IMR-90 (cell line): ENCODE measurements at regions not wholly inside any gene's neighbourhood (a gene's known extent, or its start where the extent isn't known, plus 50 kb on each side); places are given as distances from the start of the nearest gene placed in this dataset.

Source experiments
- ATAC-seq: fragments of 200-7000 bp; cut with Tn5 transposase; 2 replicates; pipeline ENCODE4 v1.9.1; 2020; ENCODE audit warnings: low read depth, mild to moderate bottlenecking, moderate library complexity
- BruUV-seq: library from RNA; stranded (reverse); fragments of 400-500 nt; replicated peaks from 2 replicates; lab custom pipeline; 2021; lab: Mats Ljungman, UMichigan
- CTCF ChIA-PET: fragments of 300-600 bp; formaldehyde crosslinking; extraction: SDS; loops from one replicate; lab custom pipeline; 2021; ENCODE audit warnings: antibody characterized with exemption; lab: Yijun Ruan, JAX
- POLR2A ChIA-PET: fragments of 300-600 bp; sonication (Branson Sonifier 250); formaldehyde crosslinking; loops from one replicate; lab custom pipeline; 2022; ENCODE audit warnings: antibody characterized with exemption; ENCODE audit not compliant: unreplicated experiment; lab: Charles Lee
- DNase-seq: peaks from one replicate; pipeline ENCODE4 v3.0.0; 2013
- H2AFZ ChIP-seq: replicated peaks from 2 replicates; pipeline ENCODE3; 2013; ENCODE audit warnings: low read length, mild to moderate bottlenecking; ENCODE audit not compliant: poor library complexity
- H2AK5ac ChIP-seq: 2 replicates; pipeline ENCODE4 v1.6.1; 2013; ENCODE audit warnings: low read depth, low read length, inconsistent platforms
- H2AK9ac ChIP-seq: replicated peaks from 2 replicates; pipeline ENCODE3; 2013; ENCODE audit warnings: mild to moderate bottlenecking, low read depth, low read length, moderate library complexity; ENCODE audit not compliant: poor library complexity
- H2BK120ac ChIP-seq: 2 replicates; pipeline ENCODE4 v1.6.1; 2013; ENCODE audit warnings: low read depth, low read length, inconsistent platforms
- H2BK15ac ChIP-seq: 3 replicates; pipeline ENCODE4 v1.6.1; 2013; ENCODE audit warnings: low read depth, low read length, inconsistent platforms
- H2BK20ac ChIP-seq: 2 replicates; pipeline ENCODE4 v1.6.1; 2013; ENCODE audit warnings: low read depth, mild to moderate bottlenecking, inconsistent platforms, low read length, moderate library complexity
- H2BK5ac ChIP-seq: 2 replicates; pipeline ENCODE4 v1.6.1; 2013; ENCODE audit warnings: mild to moderate bottlenecking, low read depth, low read length, inconsistent platforms; ENCODE audit not compliant: poor library complexity, severe bottlenecking
- H3K14ac ChIP-seq: replicated peaks from 2 replicates; pipeline ENCODE4 v1.6.1; 2013; ENCODE audit warnings: low read depth, low read length, inconsistent platforms
- H3K18ac ChIP-seq: 2 replicates; pipeline ENCODE4 v1.6.1; 2013; ENCODE audit warnings: low read depth, low read length, control low read depth
- H3K23ac ChIP-seq: 2 replicates; pipeline ENCODE4 v1.6.1; 2013; ENCODE audit warnings: low read depth, low read length, inconsistent platforms
- H3K27ac ChIP-seq: 2 replicates; pipeline ENCODE4 v1.5.1; 2013; ENCODE audit warnings: mild to moderate bottlenecking, control low read depth, low read length; ENCODE audit not compliant: insufficient read depth
- H3K27me3 ChIP-seq: 2 replicates; pipeline ENCODE4 v1.6.1; 2013; ENCODE audit warnings: low read length; ENCODE audit not compliant: control insufficient read depth, insufficient read depth
- H3K36me3 ChIP-seq: 2 replicates; pipeline ENCODE4 v1.6.1; 2013; ENCODE audit warnings: low read length, mixed read lengths; ENCODE audit not compliant: control insufficient read depth, insufficient read depth
- H3K4ac ChIP-seq: 2 replicates; pipeline ENCODE4 v1.6.1; 2013; ENCODE audit warnings: low read depth, low read length, inconsistent platforms
- H3K4me1 ChIP-seq: 2 replicates; pipeline ENCODE4 v1.6.1; 2013; ENCODE audit warnings: low read length, mixed read lengths; ENCODE audit not compliant: control insufficient read depth, insufficient read depth
- H3K4me2 ChIP-seq: 2 replicates; pipeline ENCODE4 v1.6.1; 2013; ENCODE audit warnings: low read depth, mild to moderate bottlenecking, control low read depth, low read length, moderate library complexity
- H3K4me3 ChIP-seq: 2 replicates; pipeline ENCODE4 v1.5.1; 2013; ENCODE audit warnings: low read depth, mild to moderate bottlenecking, control low read depth, low read length, moderate library complexity; ENCODE audit not compliant: insufficient read depth
- H3K56ac ChIP-seq: 2 replicates; pipeline ENCODE4 v1.6.1; 2013; ENCODE audit warnings: low read length, inconsistent platforms; ENCODE audit not compliant: insufficient read depth; ENCODE audit errors: extremely low read depth
- H3K79me1 ChIP-seq, 2 experiments: 2 replicates each; pipeline ENCODE4 v1.6.1; 2013; ENCODE audit warnings: low read length in 2 of 2, inconsistent platforms in 1 of 2, low read depth in 1 of 2
- H3K9ac ChIP-seq: 2 replicates; pipeline ENCODE4 v1.6.1; 2013; ENCODE audit warnings: low read depth, low read length, control low read depth
- H3K9me1 ChIP-seq: 2 replicates; pipeline ENCODE4 v1.6.1; 2013; ENCODE audit warnings: low read length, inconsistent platforms; ENCODE audit not compliant: insufficient read depth
- H3K9me3 ChIP-seq: 2 replicates; pipeline ENCODE4 v1.6.1; 2013; ENCODE audit warnings: low read length; ENCODE audit not compliant: control insufficient read depth, insufficient read depth
- H4K20me1 ChIP-seq: 2 replicates; pipeline ENCODE4 v1.6.1; 2013; ENCODE audit warnings: low read length, inconsistent platforms; ENCODE audit not compliant: insufficient read depth
- H4K5ac ChIP-seq: 2 replicates; pipeline ENCODE4 v1.6.1; 2013; ENCODE audit warnings: mild to moderate bottlenecking, low read depth, low read length, control low read depth
- H4K8ac ChIP-seq, 2 experiments: 2 replicates each; pipeline ENCODE4 v1.6.1; 2013; ENCODE audit warnings: low read depth in 2 of 2, low read length in 2 of 2, control low read depth in 1 of 2, inconsistent platforms in 1 of 2
- H4K91ac ChIP-seq: 2 replicates; pipeline ENCODE4 v1.6.1; 2013; ENCODE audit warnings: low read depth, low read length, inconsistent platforms; ENCODE audit not compliant: insufficient read depth
- BHLHE40 ChIP-seq: fragments of 150-350 bp; IDR thresholded peaks from 2 replicates; pipeline ENCODE4 v1.6.1; 2016; ENCODE audit warnings: mild to moderate bottlenecking, low read depth, low read length
- CEBPB ChIP-seq: IDR thresholded peaks from 2 replicates; pipeline ENCODE4 v1.6.1; 2012; ENCODE audit warnings: low read depth, low read length, improper control_type of control experiment
- CHD1 ChIP-seq: IDR thresholded peaks from 2 replicates; pipeline ENCODE4 v1.6.1; 2012; ENCODE audit warnings: low read depth, low read length, improper control_type of control experiment
- CTCF ChIP-seq: conservative IDR thresholded peaks from 2 replicates; pipeline ENCODE4 v1.5.1; 2012; ENCODE audit warnings: mild to moderate bottlenecking, low read depth, low read length, improper control_type of control experiment
- ELK1 ChIP-seq: fragments of 150-350 bp; IDR thresholded peaks from 2 replicates; pipeline ENCODE4 v1.6.1; 2016; ENCODE audit warnings: low read depth, mild to moderate bottlenecking, low read length, moderate library complexity, borderline replicate concordance
- FOS ChIP-seq: fragments of 150-350 bp; IDR thresholded peaks from 2 replicates; pipeline ENCODE4 v1.6.1; 2016; ENCODE audit warnings: low read depth, low read length
- MAFK ChIP-seq: IDR thresholded peaks from 2 replicates; pipeline ENCODE4 v1.6.1; 2012; ENCODE audit warnings: low read depth, low read length, improper control_type of control experiment
- MAZ ChIP-seq: IDR thresholded peaks from 2 replicates; pipeline ENCODE4 v1.6.1; 2012; ENCODE audit warnings: low read depth, mild to moderate bottlenecking, low read length, improper control_type of control experiment, moderate library complexity, borderline replicate concordance
- MXI1 ChIP-seq: IDR thresholded peaks from 2 replicates; pipeline ENCODE4 v1.6.1; 2012; ENCODE audit warnings: low read depth, mild to moderate bottlenecking, low read length, moderate library complexity, borderline replicate concordance
- NFE2L2 ChIP-seq: fragments of 150-350 bp; IDR thresholded peaks from 2 replicates; pipeline ENCODE4 v1.6.1; 2016; ENCODE audit warnings: low read depth, mild to moderate bottlenecking, low read length
- POLR2A ChIP-seq: IDR thresholded peaks from 2 replicates; pipeline ENCODE4 v1.6.1; 2012; ENCODE audit warnings: mild to moderate bottlenecking, low read depth, low read length
- RAD21 ChIP-seq: IDR thresholded peaks from 2 replicates; pipeline ENCODE4 v1.6.1; 2012; ENCODE audit warnings: low read length, improper control_type of control experiment
- RCOR1 ChIP-seq: IDR thresholded peaks from 2 replicates; pipeline ENCODE4 v1.6.1; 2012; ENCODE audit warnings: mild to moderate bottlenecking, low read length, improper control_type of control experiment; ENCODE audit not compliant: insufficient replicate concordance
- RFX5 ChIP-seq: IDR thresholded peaks from 2 replicates; pipeline ENCODE4 v1.8.0; 2012; ENCODE audit warnings: low read depth, mild to moderate bottlenecking, low read length, moderate library complexity
- SMC3 ChIP-seq: fragments of 150-350 bp; IDR thresholded peaks from 2 replicates; pipeline ENCODE4 v1.6.1; 2016; ENCODE audit warnings: low read depth, mild to moderate bottlenecking, antibody characterized with exemption, low read length, moderate library complexity
- USF2 ChIP-seq: fragments of 150-350 bp; IDR thresholded peaks from 2 replicates; pipeline ENCODE4 v1.6.1; 2017; ENCODE audit warnings: mild to moderate bottlenecking, antibody characterized with exemption, low read length, low read depth
- WGBS, 2 experiments: methylation state at CpG; one replicate each; pipeline versions ENCODE4 v1.1.5 to v1.1.7; 2013; ENCODE audit warnings: missing lambda C conversion rate in 2 of 2; ENCODE audit not compliant: insufficient read length in 1 of 2; ENCODE audit errors: extremely low coverage in 2 of 2; 5-methylcytosine and 5-hydroxymethylcytosine counted together
- dilution Hi-C: fragments of 300-500 bp; cut with HindIII; formaldehyde crosslinking; loops from one replicate; pipeline ENCODE4 v1.14.3; 2018; ENCODE audit warnings: low sequenced_read_pairs; ENCODE audit not compliant: unreplicated experiment
- in situ Hi-C: fragments of 300-500 bp; cut with MboI; formaldehyde crosslinking; loops from 3 replicates; pipeline ENCODE4 v1.14.3; 2019; ENCODE audit warnings: low sequenced_read_pairs, inconsistent platforms, mixed read lengths
- intact Hi-C: fragments of 100-400 bp; cut with micrococcal nuclease; formaldehyde crosslinking; loops from 2 replicates; pipeline ENCODE4 v1.10.0; 2022

GRCh38 chr1:200496937-200497336 is 87.1 kb upstream of the ZNF281 start:
- Histone ChIP-seq H3K4me3 (no peak overlapping the region), H3K4me2 (no peak overlapping the region), H2BK15ac (no peak overlapping the region), H3K9me3 (peaks cover 3% of the 10 kb centered on the region; the same call in 1 of the 2 replicates), H3K4ac (no peak overlapping the region), H3K23ac (no peak overlapping the region), H2BK120ac (no peak overlapping the region), H3K4me1 (no peaks in the 10 kb centered on the region; the same call in 1 of the 2 replicates), H2BK20ac (no peak overlapping the region), H2AK5ac (no peak overlapping the region), H3K79me1 (no peaks in the 10 kb centered on the region), H4K8ac (no peak overlapping the region), H3K14ac (no peak overlapping the region), H2AFZ (no peak overlapping the region), H3K27ac (no peak overlapping the region), H4K20me1 (no peaks in the 10 kb centered on the region), H3K9ac (no peak overlapping the region), H2BK5ac (no peak overlapping the region), H3K27me3 (no peaks in the 10 kb centered on the region; the same call in 1 of the 2 replicates), H2AK9ac (no peak overlapping the region), H3K36me3 (no peaks in the 10 kb centered on the region), H4K5ac (no peak overlapping the region), H3K9me1 (no peaks in the 10 kb centered on the region; the same call in 1 of the 2 replicates), H3K18ac (no peak overlapping the region), H4K91ac (no peak overlapping the region), H3K56ac (no peak overlapping the region)
- dilution Hi-C loops, result no loop called here
- BruUV-seq, result no TSS peak
- ATAC-seq, result no peak
- no peak for DNase-seq
- no peak for TF ChIP-seq SMC3
- TF ChIP-seq CHD1, result no peak
- TF ChIP-seq NFE2L2, result no peak
- TF ChIP-seq BHLHE40, result no peak
- TF ChIP-seq CEBPB, result no peak
- no peak for TF ChIP-seq ELK1
- TF ChIP-seq CTCF, result no peak
- TF ChIP-seq MXI1, result no peak
- no peak for TF ChIP-seq RAD21
- no peak for TF ChIP-seq RCOR1
- TF ChIP-seq USF2, result no peak
- TF ChIP-seq FOS, result no peak
- no peak for TF ChIP-seq MAZ
- no peak for TF ChIP-seq RFX5
- no peak for TF ChIP-seq POLR2A
- no peak for TF ChIP-seq MAFK
- POLR2A ChIA-PET, result no interaction called here
- 80% methylated on average over 1 of the region's 2 CpGs; no CpG with 5 or more reads in 1 of the 2 experiments for WGBS, 2 experiments
- intact Hi-C loops, result no loop called here
- CTCF ChIA-PET, result interaction anchor here (0.6 kb wide), 2 partner anchors 402 to 684 kb away, joined by 3 read pairs; no protein-coding TSS in a partner anchor
- in situ Hi-C loops, result no loop called here
